Right lobe of liver (tissue), 4 donors: ENCODE measurements at regions not wholly inside any gene's neighbourhood (a gene's known extent, or its start where the extent isn't known, plus 50 kb on each side); places are given as distances from the start of the nearest gene placed in this dataset.

Experiments
- POLR2A ChIP-seq: fragments of 450-650 bp; IDR thresholded peaks from one replicate; pipeline ENCODE4 v1.6.1; 2017; ENCODE audit warnings: antibody characterized with exemption, mild to moderate bottlenecking
- TF ChIP-seq, protein P1 (sequence below), 4 donors: fragments of 200-600 bp in 3 of 4; fragments of 450-650 bp in 1 of 4; IDR thresholded peaks; one replicate each; pipeline versions ENCODE4 v1.5.1 to v1.8.0; 2016 to 2022; ENCODE audit warnings: antibody characterized with exemption in 4 of 4, mild to moderate bottlenecking in 2 of 4
- donor health status: DM: no; HTN: no; CAD: no.
- donor health status: DM: no; HTN: no; CAD: no.
- donor health status: DM: no; HTN: yes; CAD: no.

DNA sequence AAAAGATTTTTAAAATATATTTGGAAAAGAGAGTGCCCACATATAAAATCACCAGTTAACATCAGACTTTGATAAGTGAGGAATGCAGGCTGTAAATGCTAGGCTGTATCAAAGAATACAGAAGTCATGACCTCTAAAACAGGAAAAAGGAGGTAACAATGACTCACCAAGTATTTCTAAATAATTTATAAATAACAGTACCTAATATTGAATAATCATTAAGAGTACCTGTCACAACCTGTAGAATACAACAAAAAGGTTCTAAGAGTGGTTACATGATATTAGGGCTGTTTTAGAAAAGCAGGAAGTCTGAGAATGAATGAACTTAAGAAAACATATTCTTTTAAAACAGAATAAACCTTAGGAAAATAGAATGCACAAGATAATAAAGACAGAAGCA lies 173.1 kb upstream of the CST7 start:
- TF ChIP-seq, protein P1, sequence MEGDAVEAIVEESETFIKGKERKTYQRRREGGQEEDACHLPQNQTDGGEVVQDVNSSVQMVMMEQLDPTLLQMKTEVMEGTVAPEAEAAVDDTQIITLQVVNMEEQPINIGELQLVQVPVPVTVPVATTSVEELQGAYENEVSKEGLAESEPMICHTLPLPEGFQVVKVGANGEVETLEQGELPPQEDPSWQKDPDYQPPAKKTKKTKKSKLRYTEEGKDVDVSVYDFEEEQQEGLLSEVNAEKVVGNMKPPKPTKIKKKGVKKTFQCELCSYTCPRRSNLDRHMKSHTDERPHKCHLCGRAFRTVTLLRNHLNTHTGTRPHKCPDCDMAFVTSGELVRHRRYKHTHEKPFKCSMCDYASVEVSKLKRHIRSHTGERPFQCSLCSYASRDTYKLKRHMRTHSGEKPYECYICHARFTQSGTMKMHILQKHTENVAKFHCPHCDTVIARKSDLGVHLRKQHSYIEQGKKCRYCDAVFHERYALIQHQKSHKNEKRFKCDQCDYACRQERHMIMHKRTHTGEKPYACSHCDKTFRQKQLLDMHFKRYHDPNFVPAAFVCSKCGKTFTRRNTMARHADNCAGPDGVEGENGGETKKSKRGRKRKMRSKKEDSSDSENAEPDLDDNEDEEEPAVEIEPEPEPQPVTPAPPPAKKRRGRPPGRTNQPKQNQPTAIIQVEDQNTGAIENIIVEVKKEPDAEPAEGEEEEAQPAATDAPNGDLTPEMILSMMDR (IDR thresholded peaks at IDR 0.05) = no peak
- TF ChIP-seq POLR2A = no peak
